IPS-15b (cell line): ENCODE measurements at regions not wholly inside any gene's neighbourhood (a gene's known extent, or its start where the extent isn't known, plus 50 kb on each side); places are given as distances from the start of the nearest gene placed in this dataset.
"Not testable (repeated sequence)": the region's sequence is repeated elsewhere in the genome, so short reads cannot be mapped to it uniquely, and the experiment has no call there.

Experiments used
- H3K27me3 ChIP-seq: one replicate; pipeline ENCODE4 v1.6.1; 2013; ENCODE audit warnings: low read length; ENCODE audit not compliant: control insufficient read depth, insufficient read depth
- H3K36me3 ChIP-seq: one replicate; pipeline ENCODE4 v1.6.1; 2013; ENCODE audit warnings: low read length; ENCODE audit not compliant: control insufficient read depth, insufficient read depth
- H3K4me1 ChIP-seq: one replicate; pipeline ENCODE4 v1.6.1; 2013; ENCODE audit warnings: mild to moderate bottlenecking, low read length; ENCODE audit not compliant: control insufficient read depth, insufficient read depth
- H3K4me3 ChIP-seq: one replicate; pipeline ENCODE4 v1.5.1; 2013; ENCODE audit warnings: low read depth, low read length
- H3K9ac ChIP-seq: one replicate; pipeline ENCODE4 v1.6.1; 2013; ENCODE audit warnings: low read depth, mild to moderate bottlenecking, low read length
- H3K9me3 ChIP-seq: one replicate; pipeline ENCODE4 v1.6.1; 2013; ENCODE audit warnings: mild to moderate bottlenecking, low read length; ENCODE audit not compliant: control insufficient read depth, insufficient read depth

- Histone ChIP-seq H3K27me3 (no peaks in the 10 kb centered on the region), H3K36me3 (no peaks in the 10 kb centered on the region), H3K9ac (no peak overlapping the region), H3K9me3 (no peaks in the 10 kb centered on the region), H3K4me1 (no peaks in the 10 kb centered on the region), H3K4me3 (no peak overlapping the region)
Observed at GRCh38 chr15:23787346-23788105, 100.4 kb upstream of the NDN start.

DNA sequence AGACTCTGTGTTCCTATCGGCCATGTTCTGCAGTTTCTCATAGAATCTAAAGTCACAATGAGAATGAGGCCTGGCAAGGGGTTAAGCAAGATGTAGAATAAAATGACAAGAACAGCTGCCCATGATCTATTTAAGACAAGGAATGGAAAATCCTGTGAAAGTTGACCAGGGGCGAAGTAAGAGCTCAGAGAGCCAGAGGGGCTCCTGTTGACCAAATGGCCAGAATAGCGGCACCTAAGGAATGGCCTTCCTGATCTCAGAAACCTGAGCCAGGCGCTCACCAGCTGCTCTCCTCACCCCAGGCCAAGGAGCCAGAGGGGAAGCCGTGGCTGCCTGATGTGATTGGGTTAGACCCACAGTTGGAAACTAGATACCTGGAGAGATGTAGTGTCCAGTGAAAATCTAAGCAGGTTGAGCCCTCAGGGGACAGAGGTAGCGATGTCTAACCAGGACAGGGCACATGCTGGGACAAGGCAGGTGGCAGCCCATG is 106.1 kb upstream of the NDN start:
- Histone ChIP-seq H3K9me3 (no peaks in the 10 kb centered on the region), H3K4me1 (no peaks in the 10 kb centered on the region), H3K9ac (no peak overlapping the region), H3K27me3 (no peaks in the 10 kb centered on the region), H3K36me3 (no peaks in the 10 kb centered on the region), H3K4me3 (no peak overlapping the region)

DNA sequence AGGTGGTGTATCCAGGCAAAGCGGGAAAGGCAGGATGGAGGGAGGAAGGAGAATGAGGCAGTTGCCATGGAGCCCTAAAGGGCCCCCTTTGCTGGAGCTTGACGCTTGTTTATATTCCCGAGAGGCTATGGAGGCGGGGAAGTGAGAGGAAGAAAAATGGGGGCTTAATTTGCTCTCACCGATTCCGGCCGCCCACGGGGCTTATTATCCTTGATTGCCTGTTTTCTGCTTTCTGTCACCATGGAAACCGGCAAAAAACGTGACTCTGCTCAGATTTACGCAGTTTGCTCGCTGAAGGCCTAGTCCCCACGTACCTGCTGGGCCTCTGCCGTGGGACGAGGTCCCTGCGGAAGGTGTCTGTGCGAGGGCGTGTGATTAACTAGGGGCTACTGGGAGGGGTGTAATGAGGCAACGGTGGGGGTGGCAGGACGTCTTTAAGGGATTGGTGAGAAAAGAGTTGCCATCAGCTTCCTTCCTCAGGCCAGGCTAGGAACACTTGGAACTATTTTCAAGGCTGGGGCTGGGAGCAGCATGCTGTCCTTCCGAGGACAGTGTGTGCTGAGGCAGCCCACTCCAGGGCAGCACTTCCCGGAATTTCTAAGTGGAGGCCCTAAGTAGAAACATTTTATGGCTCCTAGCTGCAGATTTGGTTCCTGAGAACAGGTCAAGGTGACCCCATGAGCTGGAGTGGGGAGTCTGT is 110.8 kb upstream of the NDN start:
- no peaks in the 10 kb centered on the region for H3K36me3 ChIP-seq
- H3K4me1 ChIP-seq: no peaks in the 10 kb centered on the region
- no peak overlapping the region for H3K4me3 ChIP-seq
- no peaks in the 10 kb centered on the region for H3K9me3 ChIP-seq
- H3K27me3 ChIP-seq: no peaks in the 10 kb centered on the region
- no peak overlapping the region for H3K9ac ChIP-seq

DNA sequence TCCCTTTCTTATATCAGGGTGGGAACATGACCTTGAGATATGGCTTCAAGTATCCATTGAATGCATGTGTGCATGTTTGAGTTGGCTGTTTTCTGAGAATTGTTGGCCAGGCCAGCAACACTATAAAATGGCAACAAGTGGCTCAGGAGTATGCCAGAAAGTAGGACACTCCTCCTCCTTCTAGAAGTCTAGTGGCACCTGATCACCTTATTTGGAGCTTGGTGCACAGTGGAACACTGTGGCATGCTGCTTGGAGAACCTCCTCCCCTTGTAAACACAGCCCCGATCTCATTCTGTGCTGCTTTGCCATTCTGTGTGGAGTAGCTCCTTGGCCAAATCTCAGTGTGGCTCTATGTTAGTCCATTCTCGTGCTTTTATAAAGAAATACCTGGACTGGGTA is 114.8 kb upstream of the NDN start:
- H3K9me3 ChIP-seq: no peaks in the 10 kb centered on the region
- no peaks in the 10 kb centered on the region for H3K27me3 ChIP-seq
- H3K36me3 ChIP-seq: no peaks in the 10 kb centered on the region

GRCh38 chr15:23802896-23803435 is 115.9 kb upstream of the NDN start:
- H3K27me3 ChIP-seq, H3K9ac ChIP-seq, H3K4me3 ChIP-seq, H3K9me3 ChIP-seq, H3K36me3 ChIP-seq, H3K4me1 ChIP-seq: not testable (repeated sequence)

More for the DNA sequence above, 114.8 kb upstream of the NDN start:
- H3K4me1 ChIP-seq: no peaks in the 10 kb centered on the region
- H3K4me3 ChIP-seq: no peak overlapping the region
- H3K9ac ChIP-seq: no peak overlapping the region

DNA sequence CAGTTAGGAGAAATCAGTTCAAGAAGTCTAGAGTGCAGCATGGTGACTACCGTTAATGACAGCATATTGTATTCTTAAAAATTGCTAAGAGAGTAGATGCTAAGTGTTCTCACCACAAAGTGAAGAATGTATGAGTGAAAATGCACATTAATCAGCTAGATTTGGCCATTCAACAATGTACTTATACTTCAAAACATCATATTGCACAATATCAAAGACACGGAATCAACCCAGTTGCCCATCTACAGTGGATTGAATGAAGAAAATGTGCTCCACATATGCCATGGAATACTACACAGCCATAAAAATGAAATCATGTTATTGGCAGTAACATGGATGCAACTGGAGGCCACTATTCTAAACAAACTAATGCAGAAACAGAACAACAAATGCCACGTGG is 119.9 kb upstream of the NDN start:
- no peaks in the 10 kb centered on the region for H3K36me3 ChIP-seq
- H3K4me1 ChIP-seq: no peaks in the 10 kb centered on the region
- no peaks in the 10 kb centered on the region for H3K27me3 ChIP-seq
- no peak overlapping the region for H3K9ac ChIP-seq
- no peak overlapping the region for H3K4me3 ChIP-seq
- no peaks in the 10 kb centered on the region for H3K9me3 ChIP-seq

- no peak overlapping the region for H3K4me3 ChIP-seq
- no peaks in the 10 kb centered on the region for H3K9me3 ChIP-seq
- no peaks in the 10 kb centered on the region for H3K27me3 ChIP-seq
- no peak overlapping the region for H3K9ac ChIP-seq
- no peaks in the 10 kb centered on the region for H3K36me3 ChIP-seq
- H3K4me1 ChIP-seq: no peaks in the 10 kb centered on the region
Observed at GRCh38 chr15:23823508-23823907, 136.4 kb upstream of the NDN start.

DNA sequence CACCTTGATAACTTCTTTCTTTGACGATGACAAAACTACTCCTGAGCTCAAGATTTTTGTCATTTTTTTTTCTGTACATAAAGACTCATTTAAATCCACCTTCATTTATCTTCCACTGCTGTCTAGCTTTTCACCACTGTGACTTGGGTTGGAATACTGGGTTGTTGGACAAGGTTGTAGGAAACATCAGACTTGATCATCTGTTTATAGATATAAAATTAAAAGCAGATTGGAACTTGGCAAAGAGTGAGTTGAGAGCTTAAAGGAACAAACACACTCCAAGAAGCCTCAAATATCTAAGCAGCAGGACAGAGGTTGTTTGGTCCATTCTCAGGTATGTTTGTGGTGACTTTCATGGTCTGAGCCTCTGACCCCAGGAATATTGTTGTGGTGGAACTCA is 141.7 kb upstream of the NDN start:
- H3K4me3 ChIP-seq: no peak overlapping the region
- no peaks in the 10 kb centered on the region for H3K4me1 ChIP-seq
- H3K9me3 ChIP-seq: no peaks in the 10 kb centered on the region
- H3K36me3 ChIP-seq: no peaks in the 10 kb centered on the region
- no peak overlapping the region for H3K9ac ChIP-seq
- no peaks in the 10 kb centered on the region for H3K27me3 ChIP-seq

GRCh38 chr15:23835953-23836352 is 148.8 kb upstream of the NDN start:
- H3K4me1 ChIP-seq: no peaks in the 10 kb centered on the region
- no peak overlapping the region for H3K9ac ChIP-seq
- no peaks in the 10 kb centered on the region for H3K36me3 ChIP-seq
- no peaks in the 10 kb centered on the region for H3K27me3 ChIP-seq
- H3K9me3 ChIP-seq: no peaks in the 10 kb centered on the region
- H3K4me3 ChIP-seq: no peak overlapping the region

DNA sequence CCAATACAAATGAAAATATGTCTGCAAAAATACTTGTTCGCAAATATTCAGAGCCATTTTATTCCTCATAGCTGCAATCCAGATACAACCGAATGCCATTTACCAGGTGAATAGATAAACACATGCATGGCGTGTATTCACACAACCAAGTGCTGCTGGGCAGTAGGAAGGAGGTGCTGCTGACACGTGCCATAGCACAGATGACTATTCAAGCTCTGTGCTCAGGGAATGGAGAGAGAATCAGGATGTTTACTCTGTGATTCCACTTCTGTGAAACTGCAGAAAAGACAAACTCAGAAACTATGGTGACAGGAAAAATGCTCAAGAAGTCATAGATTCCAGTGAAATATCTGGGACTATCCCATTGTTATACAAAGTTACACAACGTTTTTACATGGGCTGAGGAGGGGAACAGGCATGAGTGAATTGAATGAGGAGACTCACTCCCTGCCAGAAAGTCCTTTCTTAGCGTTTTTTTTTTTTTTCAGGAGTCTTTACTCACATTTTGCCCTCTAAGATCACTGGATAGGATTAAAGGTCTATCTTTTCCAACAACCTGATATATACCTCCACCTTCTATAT is 152.9 kb upstream of the NDN start:
- Histone ChIP-seq H3K36me3 (no peaks in the 10 kb centered on the region), H3K9ac (no peak overlapping the region), H3K9me3 (no peaks in the 10 kb centered on the region), H3K4me1 (no peaks in the 10 kb centered on the region), H3K27me3 (no peaks in the 10 kb centered on the region), H3K4me3 (no peak overlapping the region)

DNA sequence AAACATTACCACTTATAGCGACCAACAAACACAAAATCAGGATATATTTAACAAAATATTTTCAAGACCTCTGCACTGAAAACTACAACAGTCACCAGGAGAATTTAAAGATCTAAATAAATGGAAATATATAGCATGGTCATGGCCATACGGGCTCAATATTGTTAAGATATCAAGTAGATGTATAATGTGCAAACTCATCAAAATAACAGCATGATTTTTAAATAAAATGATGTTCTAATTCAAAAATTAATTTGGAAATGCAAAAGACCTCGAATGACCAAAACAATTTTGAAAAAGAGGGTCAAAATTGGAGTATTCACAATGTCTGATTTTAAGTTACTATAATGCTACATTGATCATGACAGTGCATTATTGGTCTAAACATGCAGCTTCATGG is 159.1 kb upstream of the NDN start:
- Histone ChIP-seq H3K27me3 (no peaks in the 10 kb centered on the region), H3K4me3 (no peak overlapping the region), H3K9me3 (no peaks in the 10 kb centered on the region), H3K4me1 (no peaks in the 10 kb centered on the region), H3K9ac (no peak overlapping the region), H3K36me3 (no peaks in the 10 kb centered on the region)

GRCh38 chr15:23850666-23851065 is 163.6 kb upstream of the NDN start:
- no peaks in the 10 kb centered on the region for H3K4me1 ChIP-seq
- no peak overlapping the region for H3K9ac ChIP-seq
- no peaks in the 10 kb centered on the region for H3K36me3 ChIP-seq
- H3K9me3 ChIP-seq: no peaks in the 10 kb centered on the region
- H3K4me3 ChIP-seq: no peak overlapping the region
- no peaks in the 10 kb centered on the region for H3K27me3 ChIP-seq
